Endodermal cell (in vitro differentiated cells): ENCODE measurements at regions not wholly inside any gene's neighbourhood (a gene's known extent, or its start where the extent isn't known, plus 50 kb on each side); places are given as distances from the start of the nearest gene placed in this dataset.

Experiments used
- DNase-seq: peaks from one replicate; pipeline ENCODE4 v3.0.0-alpha.2; 2017
- H3K27ac ChIP-seq: 2 replicates; pipeline ENCODE4 v1.5.1; 2013; ENCODE audit warnings: mild to moderate bottlenecking, low read depth, low read length, moderate library complexity
- H3K27me3 ChIP-seq: 2 replicates; pipeline ENCODE4 v1.6.1; 2013; ENCODE audit warnings: mild to moderate bottlenecking, low read length, moderate library complexity; ENCODE audit not compliant: insufficient read depth, control insufficient read depth, poor library complexity, severe bottlenecking
- H3K36me3 ChIP-seq: 2 replicates; pipeline ENCODE4 v1.7.0; 2013; ENCODE audit warnings: mild to moderate bottlenecking, low read length, moderate library complexity; ENCODE audit not compliant: control insufficient read depth, insufficient read depth
- H3K4me1 ChIP-seq: one replicate; pipeline ENCODE4 v1.7.0; 2013; ENCODE audit warnings: low read length; ENCODE audit not compliant: control insufficient read depth, insufficient read depth
- H3K4me3 ChIP-seq: 2 replicates; pipeline ENCODE4 v1.5.1; 2013; ENCODE audit warnings: mild to moderate bottlenecking, low read length, moderate library complexity
- H3K9ac ChIP-seq: 2 replicates; pipeline ENCODE4 v1.6.1; 2013; ENCODE audit warnings: mild to moderate bottlenecking, low read length, moderate library complexity; ENCODE audit not compliant: poor library complexity, severe bottlenecking; ENCODE audit errors: extremely low read depth
- H3K9me3 ChIP-seq: 2 replicates; pipeline ENCODE4 v1.6.1; 2013; ENCODE audit warnings: mild to moderate bottlenecking, low read length, moderate library complexity; ENCODE audit not compliant: control insufficient read depth
- H3K27ac Mint-ChIP-seq: 2 replicates; pipeline ENCODE4 v1.8.0; 2020; ENCODE audit warnings: mixed read lengths
- H3K27me3 Mint-ChIP-seq: 2 replicates; pipeline ENCODE4 v1.8.0; 2021; ENCODE audit warnings: mild to moderate bottlenecking, mixed read lengths; ENCODE audit not compliant: insufficient read depth
- H3K36me3 Mint-ChIP-seq: 2 replicates; pipeline ENCODE4 v1.8.0; 2020; ENCODE audit warnings: low read depth, mixed read lengths
- H3K4me1 Mint-ChIP-seq: 2 replicates; pipeline ENCODE4 v1.8.0; 2020; ENCODE audit warnings: mixed read lengths
- H3K4me3 Mint-ChIP-seq: 2 replicates; pipeline ENCODE4 v1.8.0; 2020; ENCODE audit warnings: mild to moderate bottlenecking, moderate library complexity, mixed read lengths
- H3K9me3 Mint-ChIP-seq: 2 replicates; pipeline ENCODE4 v1.8.0; 2020; ENCODE audit warnings: mild to moderate bottlenecking, mixed read lengths
- WGBS, 2 experiments: methylation state at CpG; one replicate each; pipeline versions ENCODE4 v1.1.5 to v1.1.7; 2013; ENCODE audit warnings: missing lambda C conversion rate in 2 of 2, mixed read lengths in 1 of 2; ENCODE audit not compliant: insufficient coverage in 1 of 2, insufficient read length in 1 of 2; 5-methylcytosine and 5-hydroxymethylcytosine counted together
- TF ChIP-seq, protein P1 (sequence below): fragments of 200-600 bp; sonication (generic); conservative IDR thresholded peaks from 2 replicates; pipeline ENCODE4 v1.5.0; 2021; ENCODE audit warnings: antibody characterized with exemption, mild to moderate bottlenecking

DNA sequence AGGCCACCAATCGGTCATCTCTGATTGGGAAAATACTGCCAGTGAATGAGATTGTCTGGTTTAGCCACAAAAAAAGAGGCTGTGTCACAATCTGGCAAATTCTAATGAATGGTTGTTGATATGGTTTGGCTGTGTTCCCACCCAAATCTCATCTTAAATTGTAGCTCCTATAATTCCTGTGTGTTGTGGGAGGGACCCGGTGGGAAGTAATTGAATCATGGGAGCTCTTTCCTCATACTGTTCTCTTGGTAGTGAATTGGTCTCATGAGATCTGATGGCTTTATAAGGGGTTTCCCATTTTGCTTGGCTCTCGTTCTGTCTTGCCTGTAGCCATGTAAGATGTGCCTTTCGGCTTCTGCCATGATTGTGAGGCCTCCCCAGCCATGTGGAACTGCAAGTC is 838.3 kb downstream of the SLC4A3 start:
- Mint-ChIP-seq H3K27ac (no peak overlapping the region), H3K9me3 (no peaks in the 10 kb centered on the region), H3K36me3 (no peaks in the 10 kb centered on the region), H3K27me3 (no peaks in the 10 kb centered on the region), H3K4me3 (no peak overlapping the region), H3K4me1 (no peaks in the 10 kb centered on the region)
- Histone ChIP-seq H3K27me3 (no peaks in the 10 kb centered on the region), H3K4me1 (no peaks in the 10 kb centered on the region), H3K9ac (no peak overlapping the region), H3K4me3 (no peak overlapping the region), H3K36me3 (no peaks in the 10 kb centered on the region), H3K9me3 (no peaks in the 10 kb centered on the region), H3K27ac (no peak overlapping the region)
- TF ChIP-seq, protein P1, sequence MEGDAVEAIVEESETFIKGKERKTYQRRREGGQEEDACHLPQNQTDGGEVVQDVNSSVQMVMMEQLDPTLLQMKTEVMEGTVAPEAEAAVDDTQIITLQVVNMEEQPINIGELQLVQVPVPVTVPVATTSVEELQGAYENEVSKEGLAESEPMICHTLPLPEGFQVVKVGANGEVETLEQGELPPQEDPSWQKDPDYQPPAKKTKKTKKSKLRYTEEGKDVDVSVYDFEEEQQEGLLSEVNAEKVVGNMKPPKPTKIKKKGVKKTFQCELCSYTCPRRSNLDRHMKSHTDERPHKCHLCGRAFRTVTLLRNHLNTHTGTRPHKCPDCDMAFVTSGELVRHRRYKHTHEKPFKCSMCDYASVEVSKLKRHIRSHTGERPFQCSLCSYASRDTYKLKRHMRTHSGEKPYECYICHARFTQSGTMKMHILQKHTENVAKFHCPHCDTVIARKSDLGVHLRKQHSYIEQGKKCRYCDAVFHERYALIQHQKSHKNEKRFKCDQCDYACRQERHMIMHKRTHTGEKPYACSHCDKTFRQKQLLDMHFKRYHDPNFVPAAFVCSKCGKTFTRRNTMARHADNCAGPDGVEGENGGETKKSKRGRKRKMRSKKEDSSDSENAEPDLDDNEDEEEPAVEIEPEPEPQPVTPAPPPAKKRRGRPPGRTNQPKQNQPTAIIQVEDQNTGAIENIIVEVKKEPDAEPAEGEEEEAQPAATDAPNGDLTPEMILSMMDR, result no peak
- DNase-seq, result no peak
- 83 to 97% methylated on average over 1 to 4 of the region's 4 CpGs for WGBS, 2 experiments

DNA sequence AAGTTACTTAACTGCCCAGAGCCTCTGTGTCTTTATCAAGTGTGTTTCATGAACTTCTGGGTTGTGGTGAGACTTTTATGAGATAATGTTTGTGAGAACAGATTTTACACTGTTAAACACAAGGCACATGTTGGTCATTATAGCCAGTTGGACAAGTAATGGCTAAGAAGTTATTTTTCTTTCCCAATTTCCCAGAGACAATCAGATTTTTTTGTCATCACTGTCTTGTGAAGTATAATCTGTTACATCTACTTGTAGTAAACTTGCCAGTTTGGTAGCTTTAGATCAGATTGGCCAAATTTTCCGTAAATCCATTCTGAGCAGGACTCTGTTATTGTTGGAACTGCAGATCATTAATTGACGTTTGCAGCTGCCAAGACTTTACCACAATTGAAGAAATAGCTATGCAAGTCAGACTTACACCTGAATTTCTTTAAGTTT is 838.8 kb downstream of the SLC4A3 start:
- 45 to 100% methylated on average over 1 to 2 of the region's 2 CpGs for WGBS, 2 experiments
- H3K4me3 ChIP-seq, result no peak overlapping the region
- no peaks in the 10 kb centered on the region for H3K27me3 ChIP-seq
- no peak overlapping the region for H3K27ac ChIP-seq
- Mint-ChIP-seq H3K4me3 (no peak overlapping the region), H3K27me3 (no peaks in the 10 kb centered on the region), H3K4me1 (no peaks in the 10 kb centered on the region), H3K27ac (no peak overlapping the region), H3K36me3 (no peaks in the 10 kb centered on the region), H3K9me3 (no peaks in the 10 kb centered on the region)
- TF ChIP-seq, protein P1, result no peak
- no peak for DNase-seq
- H3K36me3 ChIP-seq, result no peaks in the 10 kb centered on the region
- H3K4me1 ChIP-seq, result no peaks in the 10 kb centered on the region
- H3K9ac ChIP-seq, result no peak overlapping the region
- H3K9me3 ChIP-seq, result no peaks in the 10 kb centered on the region

DNA sequence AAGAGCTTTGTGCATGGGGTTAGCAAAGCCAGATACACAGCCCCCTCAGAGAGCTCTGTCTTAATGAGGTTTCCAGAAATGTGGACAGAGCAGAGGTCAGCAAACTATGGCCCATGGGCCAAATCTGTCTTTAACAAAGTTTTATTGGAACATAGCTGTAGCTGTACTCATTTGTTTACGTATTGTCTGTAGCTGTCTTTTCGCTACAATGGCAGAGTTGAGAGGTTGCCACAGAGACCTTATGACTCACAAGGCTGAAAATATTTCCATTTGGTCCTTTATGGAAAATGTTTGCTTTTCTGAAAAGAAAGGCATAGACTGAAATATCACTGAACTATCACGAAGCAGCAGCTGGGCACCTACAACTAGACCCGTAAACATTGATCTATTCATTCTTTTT is 841.8 kb downstream of the SLC4A3 start:
- H3K4me1 ChIP-seq, result no peaks in the 10 kb centered on the region
- H3K36me3 ChIP-seq, result no peaks in the 10 kb centered on the region
- no peak overlapping the region for H3K4me3 ChIP-seq
- no peaks in the 10 kb centered on the region for H3K36me3 Mint-ChIP-seq
- H3K4me1 Mint-ChIP-seq, result no peaks in the 10 kb centered on the region
- TF ChIP-seq, protein P1, result no peak
- H3K9me3 ChIP-seq, result no peaks in the 10 kb centered on the region
- H3K27ac Mint-ChIP-seq, result no peak overlapping the region
- 92 to 95% methylated on average over 3 to 4 of the region's 4 CpGs for WGBS, 2 experiments
- no peak for DNase-seq
- H3K27me3 ChIP-seq, result no peaks in the 10 kb centered on the region
- H3K9ac ChIP-seq, result no peak overlapping the region
- no peaks in the 10 kb centered on the region for H3K9me3 Mint-ChIP-seq
- no peak overlapping the region for H3K27ac ChIP-seq
- no peaks in the 10 kb centered on the region for H3K27me3 Mint-ChIP-seq
- H3K4me3 Mint-ChIP-seq, result no peak overlapping the region
